MM.1S (cell line): ENCODE measurements at regions not wholly inside any gene's neighbourhood (a gene's known extent, or its start where the extent isn't known, plus 50 kb on each side); places are given as distances from the start of the nearest gene placed in this dataset.

Experiments
- DNase-seq: peaks from one replicate; pipeline ENCODE4 v3.0.0-alpha.2; 2015
- H2AFZ ChIP-seq: fragments of 300-600 bp; sonication (generic); 2 replicates; pipeline ENCODE4 v1.6.0; 2016; ENCODE audit warnings: antibody characterized with exemption, low read length
- H3F3A ChIP-seq: fragments of 300-600 bp; sonication (generic); 2 replicates; pipeline ENCODE4 v1.6.1; 2016; ENCODE audit warnings: mild to moderate bottlenecking, antibody characterized with exemption, low read length, moderate library complexity, mixed read lengths; ENCODE audit not compliant: insufficient read depth
- H3K27ac ChIP-seq: fragments of 300-600 bp; sonication (generic); 2 replicates; pipeline ENCODE4 v1.5.1; 2016; ENCODE audit warnings: mild to moderate bottlenecking, low read length
- H3K27me3 ChIP-seq: fragments of 300-600 bp; sonication (generic); replicated peaks from 2 replicates; pipeline ENCODE4 v1.6.0; 2016; ENCODE audit warnings: low read length; ENCODE audit not compliant: insufficient read depth
- H3K36me3 ChIP-seq: fragments of 300-600 bp; sonication (generic); replicated peaks from 2 replicates; pipeline ENCODE4 v1.6.1; 2016; ENCODE audit warnings: mild to moderate bottlenecking, low read length, mixed read lengths; ENCODE audit not compliant: insufficient read depth
- H3K4me1 ChIP-seq: fragments of 300-600 bp; sonication (generic); 2 replicates; pipeline ENCODE4 v1.6.1; 2016; ENCODE audit warnings: low read length, mixed read lengths
- H3K4me2 ChIP-seq: fragments of 300-600 bp; sonication (generic); 2 replicates; pipeline ENCODE4 v1.6.0; 2016; ENCODE audit warnings: low read depth, low read length
- H3K4me3 ChIP-seq: fragments of 300-600 bp; sonication (generic); 2 replicates; pipeline ENCODE4 v1.5.1; 2016; ENCODE audit warnings: low read length, mixed read lengths
- H3K79me2 ChIP-seq: fragments of 300-600 bp; sonication (generic); 2 replicates; pipeline ENCODE4 v1.6.1; 2016; ENCODE audit warnings: mixed run types, low read length, mixed read lengths
- H3K9ac ChIP-seq: fragments of 300-600 bp; sonication (generic); 2 replicates; pipeline ENCODE4 v1.6.1; 2016; ENCODE audit warnings: low read length, mixed read lengths
- H3K9me2 ChIP-seq: fragments of 300-600 bp; sonication (generic); replicated peaks from 2 replicates; pipeline ENCODE4 v1.6.1; 2016; ENCODE audit warnings: mild to moderate bottlenecking, low read length, mixed read lengths; ENCODE audit not compliant: insufficient read depth
- H3K9me3 ChIP-seq: fragments of 300-600 bp; sonication (generic); replicated peaks from 2 replicates; pipeline ENCODE4 v1.6.1; 2016; ENCODE audit warnings: mild to moderate bottlenecking, low read length, mixed read lengths; ENCODE audit not compliant: insufficient read depth
- H4K20me1 ChIP-seq: fragments of 300-600 bp; sonication (generic); 2 replicates; pipeline ENCODE4 v1.6.1; 2016; ENCODE audit warnings: mild to moderate bottlenecking, low read length, moderate library complexity, mixed read lengths; ENCODE audit not compliant: insufficient read depth
- EZH2 ChIP-seq: fragments of 300-600 bp; sonication (generic); optimal IDR thresholded peaks from 2 replicates; pipeline ENCODE3; 2017; ENCODE audit warnings: low read depth, mild to moderate bottlenecking, antibody characterized with exemption, low read length, mixed read lengths
- EZH2phosphoT487 ChIP-seq: fragments of 300-600 bp; sonication (generic); IDR thresholded peaks from 2 replicates; pipeline ENCODE4 v1.6.1; 2018; ENCODE audit warnings: antibody characterized with exemption, low read length
- TF ChIP-seq, protein P1 (sequence below): fragments of 300-600 bp; sonication (generic); IDR thresholded peaks from 2 replicates; pipeline ENCODE4 v1.5.1; 2016; ENCODE audit warnings: antibody characterized with exemption, low read length, mixed read lengths

DNA sequence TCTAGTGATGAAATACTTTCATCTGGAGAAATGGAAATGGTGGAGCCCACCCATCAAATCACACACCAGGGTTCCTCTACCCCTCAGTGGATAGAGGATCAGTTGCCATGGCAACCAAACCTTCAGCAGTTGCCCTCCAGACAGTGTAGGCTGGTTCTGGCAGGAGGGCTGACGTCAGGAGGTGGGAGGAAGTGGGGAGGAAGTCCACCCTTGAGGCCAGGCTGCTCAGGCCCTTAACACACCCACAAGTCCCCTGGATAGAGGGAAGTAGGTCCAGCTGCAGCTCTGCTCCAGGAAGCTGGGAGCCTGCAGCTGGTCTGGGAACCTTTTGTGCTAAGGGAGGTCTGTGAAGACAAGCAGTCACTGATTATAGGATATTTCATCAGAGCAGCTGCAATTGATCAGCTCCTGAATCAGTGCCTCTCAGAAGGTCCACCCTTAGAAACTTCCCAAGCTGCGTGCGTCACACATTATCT lies 186.6 kb downstream of the MTX2 start:
- H3K27me3 ChIP-seq = no peaks in the 10 kb centered on the region
- TF ChIP-seq, protein P1, sequence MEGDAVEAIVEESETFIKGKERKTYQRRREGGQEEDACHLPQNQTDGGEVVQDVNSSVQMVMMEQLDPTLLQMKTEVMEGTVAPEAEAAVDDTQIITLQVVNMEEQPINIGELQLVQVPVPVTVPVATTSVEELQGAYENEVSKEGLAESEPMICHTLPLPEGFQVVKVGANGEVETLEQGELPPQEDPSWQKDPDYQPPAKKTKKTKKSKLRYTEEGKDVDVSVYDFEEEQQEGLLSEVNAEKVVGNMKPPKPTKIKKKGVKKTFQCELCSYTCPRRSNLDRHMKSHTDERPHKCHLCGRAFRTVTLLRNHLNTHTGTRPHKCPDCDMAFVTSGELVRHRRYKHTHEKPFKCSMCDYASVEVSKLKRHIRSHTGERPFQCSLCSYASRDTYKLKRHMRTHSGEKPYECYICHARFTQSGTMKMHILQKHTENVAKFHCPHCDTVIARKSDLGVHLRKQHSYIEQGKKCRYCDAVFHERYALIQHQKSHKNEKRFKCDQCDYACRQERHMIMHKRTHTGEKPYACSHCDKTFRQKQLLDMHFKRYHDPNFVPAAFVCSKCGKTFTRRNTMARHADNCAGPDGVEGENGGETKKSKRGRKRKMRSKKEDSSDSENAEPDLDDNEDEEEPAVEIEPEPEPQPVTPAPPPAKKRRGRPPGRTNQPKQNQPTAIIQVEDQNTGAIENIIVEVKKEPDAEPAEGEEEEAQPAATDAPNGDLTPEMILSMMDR = no peak
- TF ChIP-seq EZH2phosphoT487 (no peak), EZH2 (no peak)
- H3K36me3 ChIP-seq = no peaks in the 10 kb centered on the region
- no peaks in the 10 kb centered on the region for H3K4me1 ChIP-seq
- H2AFZ ChIP-seq = no peak overlapping the region
- H3K4me2 ChIP-seq = no peak overlapping the region
- H3K4me3 ChIP-seq = no peak overlapping the region
- H3K9ac ChIP-seq = no peak overlapping the region
- no peak for DNase-seq
- no peaks in the 10 kb centered on the region for H3K9me3 ChIP-seq
- H3K9me2 ChIP-seq = no peaks in the 10 kb centered on the region
- H3K79me2 ChIP-seq = no peaks in the 10 kb centered on the region
- no peak overlapping the region for H3K27ac ChIP-seq
- no peaks in the 10 kb centered on the region for H4K20me1 ChIP-seq
- no peaks in the 10 kb centered on the region for H3F3A ChIP-seq

- TF ChIP-seq EZH2 (no peak), EZH2phosphoT487 (no peak)
- TF ChIP-seq, protein P1 = no peak
- Histone ChIP-seq H3K4me2 (no peak overlapping the region), H4K20me1 (no peaks in the 10 kb centered on the region), H3K27me3 (no peaks in the 10 kb centered on the region), H3K9me2 (no peaks in the 10 kb centered on the region), H3F3A (no peaks in the 10 kb centered on the region), H3K9ac (no peak overlapping the region), H3K9me3 (no peaks in the 10 kb centered on the region), H3K4me3 (no peak overlapping the region), H2AFZ (no peak overlapping the region), H3K27ac (no peak overlapping the region), H3K79me2 (no peaks in the 10 kb centered on the region), H3K4me1 (no peaks in the 10 kb centered on the region), H3K36me3 (no peaks in the 10 kb centered on the region)
- no peak for DNase-seq
These were observed 188.2 kb downstream of the MTX2 start for GRCh38 chr2:176457481-176457880.

- no peak overlapping the region for H2AFZ ChIP-seq
- H3K4me2 ChIP-seq = no peak overlapping the region
- H3K27me3 ChIP-seq = no peaks in the 10 kb centered on the region
- no peak overlapping the region for H3K27ac ChIP-seq
- no peak overlapping the region for H3K9ac ChIP-seq
- H3F3A ChIP-seq = no peaks in the 10 kb centered on the region
- no peak for TF ChIP-seq EZH2
- TF ChIP-seq, protein P1 = no peak
- TF ChIP-seq EZH2phosphoT487 = no peak
- H3K4me3 ChIP-seq = no peak overlapping the region
- H3K36me3 ChIP-seq = no peaks in the 10 kb centered on the region
- H3K9me2 ChIP-seq = no peaks in the 10 kb centered on the region
- no peaks in the 10 kb centered on the region for H3K4me1 ChIP-seq
- no peaks in the 10 kb centered on the region for H3K9me3 ChIP-seq
- no peak for DNase-seq
- H3K79me2 ChIP-seq = no peaks in the 10 kb centered on the region
- no peaks in the 10 kb centered on the region for H4K20me1 ChIP-seq
These were observed 192.0 kb downstream of the MTX2 start for GRCh38 chr2:176461098-176461808.
